SH-SY5Y (cell line): ENCODE measurements at regions not wholly inside any gene's neighbourhood (a gene's known extent, or its start where the extent isn't known, plus 50 kb on each side); places are given as distances from the start of the nearest gene placed in this dataset.

Source experiments
- GATA2 ChIP-seq: IDR thresholded peaks from 2 replicates; pipeline ENCODE4 v1.6.1; 2011; ENCODE audit warnings: mild to moderate bottlenecking, low read depth, low read length
- GATA3 ChIP-seq: IDR thresholded peaks from 2 replicates; pipeline ENCODE4 v1.6.1; 2011; ENCODE audit warnings: low read depth, mild to moderate bottlenecking, low read length, moderate library complexity

- TF ChIP-seq GATA2, result no peak
- no peak for TF ChIP-seq GATA3
Measured at GRCh38 chr2:128765811-128766210, 447.1 kb upstream of the HS6ST1 start.
